K562 (cell line): ENCODE measurements at regions not wholly inside any gene's neighbourhood (a gene's known extent, or its start where the extent isn't known, plus 50 kb on each side); places are given as distances from the start of the nearest gene placed in this dataset.

Experiments
- ATAC-seq: fragments of 200-7000 bp; cut with Tn5 transposase; 3 replicates; pipeline ENCODE4 v1.9.1; 2020; ENCODE audit warnings: moderate library complexity
- BruUV-seq: library from RNA; stranded (reverse); fragments of 400-500 nt; replicated peaks from 2 replicates; lab custom pipeline; 2021; lab: Mats Ljungman, UMichigan
- CTCF ChIA-PET: fragments of 300-600 bp; formaldehyde crosslinking; extraction: SDS; loops from one replicate; lab custom pipeline; 2021; ENCODE audit warnings: low intra/inter-chr PET ratio; lab: Yijun Ruan, JAX
- POLR2A ChIA-PET: fragments of 300-600, 350-650 bp; sonication (Branson Sonifier 250); formaldehyde crosslinking; extraction: SDS; loops from one replicate; lab custom pipeline; 2021; ENCODE audit warnings: antibody characterized with exemption, inconsistent platforms; lab: Yijun Ruan, JAX
- DNase-seq, 4 experiments: peaks; one replicate each; pipeline versions ENCODE4 v3.0.0 to v3.0.0-alpha.2; 2011 to 2018; ENCODE audit warnings: low spot score in 3 of 4, mixed read lengths in 3 of 4; ENCODE audit errors: extremely low read depth in 1 of 4
- FAIRE-seq: peaks from 2 replicates; lab custom pipeline; 2011; peaks lifted over from hg19 to GRCh38; lab: Jason Lieb, UNC
- H2AFZ ChIP-seq: 2 replicates; pipeline ENCODE4 v1.6.0; 2011; ENCODE audit warnings: low read depth, low read length, control low read depth, inconsistent platforms
- H3K27ac ChIP-seq: fragments of 200-600 bp; 3 replicates; pipeline ENCODE4 v1.8.0; 2011; ENCODE audit warnings: low read depth, mild to moderate bottlenecking, control low read depth, inconsistent platforms, low read length, moderate library complexity, mixed read lengths; ENCODE audit errors: extremely low read depth
- H3K27me3 ChIP-seq, 2 experiments: fragments of 300-600 bp in 1 of 2; 2 replicates in 1 of 2; 3 replicates in 1 of 2; pipeline versions ENCODE4 v1.6.0 to v1.8.0; 2011; ENCODE audit warnings: inconsistent platforms in 2 of 2, low read length in 2 of 2, mild to moderate bottlenecking in 1 of 2, mixed read lengths in 1 of 2, moderate library complexity in 1 of 2; ENCODE audit not compliant: control insufficient read depth in 2 of 2, insufficient read depth in 2 of 2
- H3K36me3 ChIP-seq: fragments of 300-600 bp; 3 replicates; pipeline ENCODE4 v1.8.0; 2011; ENCODE audit warnings: mild to moderate bottlenecking, low read length, inconsistent platforms; ENCODE audit not compliant: control insufficient read depth, insufficient read depth
- H3K4me1 ChIP-seq, 2 experiments: fragments of 200-600 bp in 1 of 2; replicated peaks in 1 of 2; 2 replicates in 1 of 2; 3 replicates in 1 of 2; pipeline versions ENCODE4 v1.5.1 to v1.8.0; 2011; ENCODE audit warnings: inconsistent platforms in 2 of 2, low read length in 2 of 2, mild to moderate bottlenecking in 1 of 2, mixed read lengths in 1 of 2, moderate library complexity in 1 of 2; ENCODE audit not compliant: control insufficient read depth in 2 of 2, insufficient read depth in 2 of 2
- H3K4me2 ChIP-seq: 2 replicates; pipeline ENCODE4 v1.6.1; 2011; ENCODE audit warnings: low read length, control low read depth, inconsistent platforms, mixed read lengths; ENCODE audit not compliant: insufficient read depth
- H3K4me3 ChIP-seq: fragments of 200-600 bp; sonication (generic), shearing (Covaris generic); 2 replicates; pipeline ENCODE4 v1.5.1; 2016; ENCODE audit warnings: control low read depth, inconsistent platforms
- H3K79me2 ChIP-seq: fragments of 200-600 bp; 3 replicates; pipeline ENCODE4 v1.8.0; 2011; ENCODE audit warnings: low read length, inconsistent platforms; ENCODE audit not compliant: control insufficient read depth, insufficient read depth
- H3K9ac ChIP-seq, 2 experiments: 2 replicates each; pipeline versions ENCODE4 v1.6.0 to v1.6.1; 2011; ENCODE audit warnings: low read depth in 2 of 2, low read length in 2 of 2, control low read depth in 1 of 2, inconsistent platforms in 1 of 2, mild to moderate bottlenecking in 1 of 2, mixed read lengths in 1 of 2; ENCODE audit not compliant: insufficient read depth in 1 of 2
- H3K9me1 ChIP-seq: one replicate; pipeline ENCODE4 v1.6.0; 2011; ENCODE audit warnings: inconsistent platforms, mild to moderate bottlenecking, low read length, moderate library complexity; ENCODE audit not compliant: control insufficient read depth, insufficient read depth
- H3K9me3 ChIP-seq: replicated peaks from 2 replicates; pipeline ENCODE4 v1.5.1; 2011; ENCODE audit warnings: low read depth, low read length, inconsistent platforms; ENCODE audit not compliant: control insufficient read depth, insufficient read depth
- H4K20me1 ChIP-seq: replicated peaks from 2 replicates; pipeline ENCODE4 v1.6.1; 2011; ENCODE audit warnings: low read length, inconsistent platforms, mixed read lengths; ENCODE audit not compliant: control insufficient read depth, insufficient read depth
- ATF1 ChIP-seq, 2 experiments: fragments of 450-650 bp in 1 of 2; IDR thresholded peaks; 2 replicates each; pipeline ENCODE4 v1.6.1; 2016; ENCODE audit warnings: missing compliant biosample characterization in 1 of 2, missing genetic modification characterization in 1 of 2
- BDP1 ChIP-seq: IDR thresholded peaks from 3 replicates; pipeline ENCODE4 v1.6.1; 2011; ENCODE audit not compliant: insufficient read length, insufficient read depth
- DDX20 ChIP-seq: fragments of 450-650 bp; IDR thresholded peaks from 2 replicates; pipeline ENCODE4 v1.6.1; 2016; ENCODE audit warnings: missing genetic modification characterization, low read depth, mild to moderate bottlenecking, missing compliant biosample characterization, moderate library complexity
- HDAC1 ChIP-seq, 2 experiments: fragments of 450-650 bp; IDR thresholded peaks; 2 replicates each; pipeline ENCODE4 v1.6.1; 2016 to 2017; ENCODE audit warnings: inconsistent platforms in 1 of 2, mild to moderate bottlenecking in 1 of 2, moderate library complexity in 1 of 2
- KDM4B ChIP-seq, 2 experiments: fragments of 450-650 bp in 1 of 2; sonication (generic) in 1 of 2; IDR thresholded peaks; 2 replicates each; pipeline ENCODE4 v1.6.1; 2016 to 2017; ENCODE audit warnings: borderline replicate concordance in 2 of 2, antibody characterized with exemption in 1 of 2, low read depth in 1 of 2, mild to moderate bottlenecking in 1 of 2
- PCBP2 ChIP-seq: fragments of 200-400 bp; formaldehyde crosslinking; IDR thresholded peaks from 2 replicates; pipeline ENCODE4 v1.6.1; 2018; ENCODE audit warnings: low read length, low read depth, mild to moderate bottlenecking, moderate library complexity; ENCODE audit not compliant: poor library complexity, severe bottlenecking
- PKNOX1 ChIP-seq: fragments of 450-650 bp; IDR thresholded peaks from 2 replicates; pipeline ENCODE4 v1.6.1; 2016
- PML ChIP-seq: IDR thresholded peaks from 2 replicates; pipeline ENCODE4 v1.6.1; 2012; ENCODE audit warnings: low read length, inconsistent platforms
- PPARD ChIP-seq: fragments of 250-450 bp; sonication (Bioruptor Pico); IDR thresholded peaks from 2 replicates; pipeline ENCODE4 v1.8.0; 2022; ENCODE audit warnings: inconsistent platforms, mild to moderate bottlenecking, moderate library complexity
- PURB ChIP-seq: sonication (generic); formaldehyde crosslinking; IDR thresholded peaks from 2 replicates; pipeline ENCODE4 v1.9.0; 2021; ENCODE audit warnings: low read depth, mild to moderate bottlenecking, missing genetic modification reagents
- SAFB ChIP-seq: fragments of 200-400 bp; formaldehyde crosslinking; IDR thresholded peaks from 2 replicates; pipeline ENCODE4 v1.6.1; 2017; ENCODE audit warnings: low read depth, low read length, borderline replicate concordance
- UBTF ChIP-seq, 2 experiments: IDR thresholded peaks; 2 replicates each; pipeline ENCODE4 v1.6.1; 2012; ENCODE audit warnings: improper control_type of control experiment in 2 of 2, low read depth in 2 of 2, low read length in 2 of 2, borderline replicate concordance in 1 of 2
- WGBS: fragments of 100-300 bp; shearing (Covaris generic); methylation state at CpG from one replicate; pipeline ENCODE4 v1.1.6; 2016; ENCODE audit warnings: low coverage, mixed read lengths; ENCODE audit not compliant: insufficient coverage; ENCODE audit errors: missing lambda C conversion rate; 5-methylcytosine and 5-hydroxymethylcytosine counted together
- in situ Hi-C: fragments of 300-500 bp; cut with MboI; formaldehyde crosslinking; loops from 4 replicates; pipeline ENCODE4 v1.15.0; 2018; ENCODE audit warnings: inconsistent platforms, mixed read lengths
- intact Hi-C: fragments of 100-400 bp; cut with micrococcal nuclease; formaldehyde crosslinking; loops from 2 replicates; pipeline ENCODE4 v1.14.2; 2022

- intact Hi-C loops = loop anchor here (10.0 kb wide), 1 partner anchor 1261 kb away; no protein-coding TSS in a partner anchor
- Histone ChIP-seq H3K79me2 (no peaks in the 10 kb centered on the region), H2AFZ (no peak overlapping the region), H3K36me3 (no peaks in the 10 kb centered on the region), H3K27me3 (peaks cover 3 to 17% of the 10 kb centered on the region in 2 experiments; a peak in 3 of 5 replicates), H3K9ac (no peak overlapping the region), H3K4me3 (no peak overlapping the region), H3K27ac (no peak overlapping the region), H3K4me2 (no peak overlapping the region), H3K9me1 (no peaks in the 10 kb centered on the region), H3K9me3 (no peaks in the 10 kb centered on the region), H3K4me1 (no peaks in the 10 kb centered on the region), H4K20me1 (no peaks in the 10 kb centered on the region)
- ChIA-PET POLR2A (no interaction called here), CTCF (no interaction called here)
- DNase-seq = no peak
- 0% methylated on average over 4 of the region's 4 CpGs for WGBS
- TF ChIP-seq ATF1 (CRISPR knock-in tag; IDR thresholded peaks at IDR 0.05) (no peak), ATF1 (tag; IDR thresholded peaks at IDR 0.05) (no peak), SAFB (no peak), KDM4B (IDR thresholded peaks at IDR 0.05; ENCODE audit: borderline replicate concordance in 2 of 2, low read depth in 1 of 2) (no peak)
- in situ Hi-C loops = no loop called here
- no peak for FAIRE-seq
- no TSS peak for BruUV-seq
- no peak for ATAC-seq
Measured at GRCh38 chr5:173443971-173444370, 115.8 kb upstream of the STC2 start.

GRCh38 chr5:173441053-173441628, 112.9 kb upstream of the STC2 start:
- CTCF ChIA-PET = no interaction called here
- in situ Hi-C loops = no loop called here
- no peaks in the 10 kb centered on the region for H3K79me2 ChIP-seq
- peaks cover 3 to 28% of the 10 kb centered on the region in 2 experiments; a peak in 4 of 5 replicates for H3K27me3 ChIP-seq
- H3K9me3 ChIP-seq = no peaks in the 10 kb centered on the region
- BruUV-seq = no TSS peak
- no peaks in the 10 kb centered on the region for H3K4me1 ChIP-seq
- DNase-seq = no peak
- no peak for FAIRE-seq
- intact Hi-C loops = loop anchor here (10.0 kb wide), 1 partner anchor 1264 kb away; no protein-coding TSS in a partner anchor
- no peak for ATAC-seq
- no peak overlapping the region for H3K4me3 ChIP-seq
- POLR2A ChIA-PET = interaction anchor here (0.6 to 0.8 kb wide), 2 partner anchors 9 to 19 kb away, joined by 3 to 4 read pairs; no protein-coding TSS in a partner anchor
- no peaks in the 10 kb centered on the region for H3K9me1 ChIP-seq
- no peak overlapping the region for H3K9ac ChIP-seq
- H3K36me3 ChIP-seq = no peaks in the 10 kb centered on the region
- no peak overlapping the region for H3K27ac ChIP-seq
- no peaks in the 10 kb centered on the region for H4K20me1 ChIP-seq
- no peak overlapping the region for H2AFZ ChIP-seq
- WGBS = 0% methylated on average over 4 of the region's 4 CpGs
- no peak overlapping the region for H3K4me2 ChIP-seq
- no peak for TF ChIP-seq PML
- TF ChIP-seq PCBP2 = no peak
- TF ChIP-seq PPARD (CRISPR knock-in tag) = no peak
- TF ChIP-seq SAFB = no peak
- no peak for TF ChIP-seq DDX20 (tag)
- no peak for TF ChIP-seq HDAC1 (IDR thresholded peaks at IDR 0.05)
- TF ChIP-seq UBTF (IDR thresholded peaks at IDR 0.05; ENCODE audit: borderline replicate concordance in 1 of 2, low read depth in 2 of 2, low read length in 2 of 2) = no peak
- TF ChIP-seq PURB (CRISPR knock-in tag) = no peak
- no peak for TF ChIP-seq BDP1
- TF ChIP-seq PKNOX1 = no peak
